ENCODE measurements at regions not wholly inside any gene's neighbourhood (a gene's known extent, or its start where the extent isn't known, plus 50 kb on each side); places are given as distances from the start of the nearest gene placed in this dataset.
A peak's percentile ranks its signal among the peaks of the same experiment; 100 is the strongest.

DNA sequence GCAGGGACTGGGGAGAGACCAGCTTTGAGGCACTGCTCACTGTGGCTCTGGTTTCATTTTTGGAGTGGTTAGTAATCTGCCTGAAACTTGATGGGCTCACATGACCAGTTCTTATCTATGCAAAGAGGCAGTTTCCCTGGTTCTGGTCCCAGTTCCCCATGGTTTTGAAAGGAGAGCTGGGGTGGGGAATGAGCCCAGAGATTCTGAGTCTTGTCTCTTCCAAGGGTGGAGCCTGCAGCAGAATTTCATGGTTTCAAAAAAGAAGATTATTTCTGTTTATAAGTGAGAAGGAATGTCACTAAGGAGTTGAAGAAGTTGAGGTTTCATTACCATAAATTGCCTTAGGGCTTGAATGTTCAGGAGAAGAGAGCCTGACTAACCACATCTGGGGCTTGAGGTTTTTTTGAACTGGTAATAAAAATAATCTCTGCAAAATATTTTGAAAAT, 190.2 kb upstream of the HABP2 start:
- Histone ChIP-seq H3K36me3 (no peaks in the 10 kb centered on the region), H3K4me3 (no peak overlapping the region), H3K4me1 (peaks cover 0 to 8% of the 10 kb centered on the region in 2 donors), H3K9me3 (no peaks in the 10 kb centered on the region), H3K27ac (peak overlapping the region; percentile 3 to 57), H3K27me3 (no peaks in the 10 kb centered on the region)
- TF ChIP-seq, protein P1, sequence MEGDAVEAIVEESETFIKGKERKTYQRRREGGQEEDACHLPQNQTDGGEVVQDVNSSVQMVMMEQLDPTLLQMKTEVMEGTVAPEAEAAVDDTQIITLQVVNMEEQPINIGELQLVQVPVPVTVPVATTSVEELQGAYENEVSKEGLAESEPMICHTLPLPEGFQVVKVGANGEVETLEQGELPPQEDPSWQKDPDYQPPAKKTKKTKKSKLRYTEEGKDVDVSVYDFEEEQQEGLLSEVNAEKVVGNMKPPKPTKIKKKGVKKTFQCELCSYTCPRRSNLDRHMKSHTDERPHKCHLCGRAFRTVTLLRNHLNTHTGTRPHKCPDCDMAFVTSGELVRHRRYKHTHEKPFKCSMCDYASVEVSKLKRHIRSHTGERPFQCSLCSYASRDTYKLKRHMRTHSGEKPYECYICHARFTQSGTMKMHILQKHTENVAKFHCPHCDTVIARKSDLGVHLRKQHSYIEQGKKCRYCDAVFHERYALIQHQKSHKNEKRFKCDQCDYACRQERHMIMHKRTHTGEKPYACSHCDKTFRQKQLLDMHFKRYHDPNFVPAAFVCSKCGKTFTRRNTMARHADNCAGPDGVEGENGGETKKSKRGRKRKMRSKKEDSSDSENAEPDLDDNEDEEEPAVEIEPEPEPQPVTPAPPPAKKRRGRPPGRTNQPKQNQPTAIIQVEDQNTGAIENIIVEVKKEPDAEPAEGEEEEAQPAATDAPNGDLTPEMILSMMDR (IDR thresholded peaks at IDR 0.05), result no peak
- intact Hi-C loops (cut with DNase I), result no loop called here
- DNase-seq (ENCODE audit: low spot score in 2 of 2), result no peak

DNA sequence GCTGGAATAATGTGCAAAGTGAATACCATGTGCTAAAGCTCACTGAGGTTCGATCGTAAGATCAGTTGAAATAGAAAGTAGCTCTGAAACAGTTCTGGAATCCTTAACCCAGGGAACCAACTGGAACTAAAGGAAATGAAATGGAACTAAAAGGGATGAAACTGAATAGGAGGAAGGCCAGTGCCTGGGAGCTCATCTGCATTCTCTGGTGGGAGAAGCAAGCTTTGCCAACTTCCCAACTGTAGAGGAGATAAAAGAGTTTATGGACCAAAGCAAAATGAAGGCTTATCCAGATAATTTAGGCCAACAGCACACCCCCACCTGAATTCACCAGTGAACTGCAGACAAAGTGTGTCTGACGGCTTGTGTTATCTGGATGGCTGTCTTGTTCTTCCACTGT, 188.6 kb upstream of the HABP2 start:
- H3K27ac ChIP-seq, result peak overlapping the region in 1 of 2 donors; percentile 21
- no peaks in the 10 kb centered on the region for H3K9me3 ChIP-seq
- TF ChIP-seq, protein P1 (IDR thresholded peaks at IDR 0.05), result no peak
- peaks cover 0 to 8% of the 10 kb centered on the region in 2 donors for H3K4me1 ChIP-seq
- H3K4me3 ChIP-seq, result no peak overlapping the region
- intact Hi-C loops (cut with DNase I), result no loop called here
- H3K36me3 ChIP-seq, result no peaks in the 10 kb centered on the region
- H3K27me3 ChIP-seq, result no peaks in the 10 kb centered on the region
- DNase-seq (ENCODE audit: low spot score in 2 of 2), result no peak

DNA sequence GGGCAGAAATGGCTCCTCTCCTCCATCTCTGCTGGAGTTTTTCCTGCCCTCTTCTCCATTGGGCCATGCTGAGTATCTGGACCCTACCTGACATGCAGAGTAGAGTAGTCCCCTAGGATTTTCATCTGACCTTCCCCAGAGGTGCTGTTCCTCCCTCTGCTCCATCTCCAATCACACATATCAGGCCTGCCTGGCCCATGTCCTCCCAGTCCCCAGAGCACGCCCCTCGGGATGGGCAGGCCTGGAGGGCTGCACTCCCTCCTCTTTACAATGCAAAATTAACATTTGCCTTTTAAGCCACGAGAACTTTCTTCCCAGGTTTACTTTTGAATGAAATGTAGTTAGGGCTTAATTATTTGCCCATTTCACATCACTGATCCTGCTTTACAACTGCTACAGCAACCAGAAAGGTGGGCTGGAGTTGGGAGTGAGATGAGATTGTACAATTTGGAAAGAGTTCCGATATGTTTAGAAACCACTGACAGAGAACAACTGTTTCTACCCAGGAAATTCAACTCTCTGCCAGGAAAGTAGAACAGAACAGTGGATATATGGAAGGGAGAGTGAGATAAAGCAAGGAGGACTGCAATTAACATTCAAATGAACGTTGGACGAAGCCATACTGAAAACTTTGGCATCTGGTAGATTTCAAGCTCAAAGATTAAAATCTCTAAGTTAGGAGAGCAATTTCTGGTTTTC, 184.0 kb upstream of the HABP2 start:
- intact Hi-C loops (cut with DNase I), result no loop called here

DNA sequence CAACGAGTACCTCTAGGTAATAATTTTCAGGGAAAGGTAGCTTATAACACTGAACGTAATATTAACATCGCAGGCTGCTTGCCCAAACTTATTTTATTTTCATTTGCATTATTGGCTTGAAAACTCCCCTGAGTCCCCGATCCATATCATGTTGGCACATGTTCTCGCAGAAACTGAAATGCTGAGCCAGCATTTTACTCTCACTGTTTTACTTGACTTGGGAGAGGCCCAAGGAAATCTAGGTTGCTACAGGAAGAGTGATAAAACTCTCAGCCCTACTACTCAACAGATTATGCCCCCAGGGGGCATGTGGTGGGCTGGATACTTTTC, 183.5 kb upstream of the HABP2 start:
- no peak for DNase-seq (ENCODE audit: low spot score in 2 of 2)
- H3K9me3 ChIP-seq, result no peaks in the 10 kb centered on the region
- H3K4me3 ChIP-seq, result no peak overlapping the region
- no peaks in the 10 kb centered on the region for H3K36me3 ChIP-seq
- no peaks in the 10 kb centered on the region for H3K27me3 ChIP-seq
- TF ChIP-seq, protein P1 (IDR thresholded peaks at IDR 0.05), result no peak
- no peaks in the 10 kb centered on the region for H3K4me1 ChIP-seq
- H3K27ac ChIP-seq, result no peak overlapping the region
- intact Hi-C loops (cut with DNase I), result no loop called here

More for the DNA sequence above, 184.0 kb upstream of the HABP2 start:
- no peak for DNase-seq (ENCODE audit: low spot score in 2 of 2)
- Histone ChIP-seq H3K27me3 (no peaks in the 10 kb centered on the region), H3K9me3 (no peaks in the 10 kb centered on the region), H3K27ac (no peak overlapping the region), H3K4me3 (no peak overlapping the region), H3K36me3 (no peaks in the 10 kb centered on the region), H3K4me1 (no peaks in the 10 kb centered on the region)
- TF ChIP-seq, protein P1 (IDR thresholded peaks at IDR 0.05), result no peak

DNA sequence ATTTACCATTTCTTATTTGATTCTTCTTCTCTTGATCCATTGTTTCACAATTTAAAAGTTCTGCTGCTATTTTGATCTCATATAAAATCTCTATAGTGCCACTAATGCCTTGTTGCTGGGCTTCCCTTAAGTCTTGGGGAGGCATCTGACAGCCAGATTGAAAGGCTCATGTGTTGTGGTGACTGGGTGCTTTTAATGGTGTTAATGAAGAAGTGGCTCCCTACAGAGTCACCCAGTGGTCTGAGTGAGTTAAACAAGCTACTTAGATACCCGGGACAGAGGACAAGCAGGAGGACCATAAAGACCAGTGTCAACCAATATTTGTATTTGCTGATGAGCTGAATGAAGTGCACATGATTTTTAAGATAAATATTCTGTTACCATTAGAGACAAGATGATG, 176.4 kb upstream of the HABP2 start:
- Histone ChIP-seq H3K4me3 (no peak overlapping the region), H3K27ac (no peak overlapping the region), H3K27me3 (no peaks in the 10 kb centered on the region), H3K9me3 (no peaks in the 10 kb centered on the region), H3K4me1 (no peaks in the 10 kb centered on the region), H3K36me3 (no peaks in the 10 kb centered on the region)
- DNase-seq (ENCODE audit: low spot score in 2 of 2), result no peak
- TF ChIP-seq, protein P1 (IDR thresholded peaks at IDR 0.05), result no peak
- intact Hi-C loops (cut with DNase I), result no loop called here

DNA sequence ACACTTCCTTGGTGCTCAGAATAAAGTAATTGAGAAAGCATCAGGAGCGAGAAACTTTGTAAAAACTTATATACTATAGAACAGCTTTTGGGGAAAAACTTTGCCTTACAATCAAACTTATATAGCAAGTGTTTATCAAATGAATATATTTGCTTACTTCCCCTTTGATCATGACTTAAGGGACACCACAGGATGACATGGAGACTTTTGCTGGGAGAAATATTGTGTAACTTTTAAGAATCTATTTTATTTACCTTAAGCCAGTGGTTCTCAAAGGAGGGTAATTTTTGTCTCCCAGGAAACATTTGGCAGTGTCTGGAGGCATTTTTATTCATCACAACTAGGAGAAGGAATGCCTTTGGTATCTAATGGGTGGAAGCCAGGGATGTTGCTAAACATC, 173.8 kb upstream of the HABP2 start:
- no peak overlapping the region for H3K27ac ChIP-seq
- no peak for DNase-seq (ENCODE audit: low spot score in 2 of 2)
- H3K9me3 ChIP-seq, result no peaks in the 10 kb centered on the region
- no peaks in the 10 kb centered on the region for H3K27me3 ChIP-seq
- no peaks in the 10 kb centered on the region for H3K36me3 ChIP-seq
- TF ChIP-seq, protein P1 (IDR thresholded peaks at IDR 0.05), result no peak
- intact Hi-C loops (cut with DNase I), result no loop called here
- no peak overlapping the region for H3K4me3 ChIP-seq
- no peaks in the 10 kb centered on the region for H3K4me1 ChIP-seq
